Thymus (tissue), 11 donors: ENCODE measurements at regions not wholly inside any gene's neighbourhood (a gene's known extent, or its start where the extent isn't known, plus 50 kb on each side); places are given as distances from the start of the nearest gene placed in this dataset.

Source experiments
- DNase-seq, 9 donors: peaks; one replicate each; pipeline ENCODE4 v3.0.0-alpha.2; 2013; ENCODE audit warnings: low spot score in 9 of 9, low read depth in 6 of 9, missing footprints in 1 of 9
- H3K27ac ChIP-seq, 2 donors: one replicate each; pipeline ENCODE4 v1.5.1; 2013; ENCODE audit warnings: control low read depth in 1 of 2, low read depth in 1 of 2, low read length in 1 of 2, mild to moderate bottlenecking in 1 of 2, moderate library complexity in 1 of 2
- H3K27me3 ChIP-seq, 2 donors: one replicate each; pipeline ENCODE4 v1.5.1; 2013; ENCODE audit warnings: low read length in 1 of 2; ENCODE audit not compliant: control insufficient read depth in 2 of 2, insufficient read depth in 1 of 2
- H3K36me3 ChIP-seq, 2 donors: one replicate each; pipeline ENCODE4 v1.5.1; 2013; ENCODE audit warnings: low read length in 1 of 2, mild to moderate bottlenecking in 1 of 2, moderate library complexity in 1 of 2; ENCODE audit not compliant: control insufficient read depth in 2 of 2, insufficient read depth in 2 of 2
- H3K4me1 ChIP-seq, 2 donors: one replicate each; pipeline ENCODE4 v1.5.1; 2013; ENCODE audit warnings: low read length in 2 of 2; ENCODE audit not compliant: control insufficient read depth in 2 of 2, insufficient read depth in 2 of 2
- H3K4me3 ChIP-seq, 2 donors: one replicate each; pipeline ENCODE4 v1.5.1; 2013; ENCODE audit warnings: low read length in 2 of 2, control low read depth in 1 of 2, mild to moderate bottlenecking in 1 of 2
- H3K9me3 ChIP-seq, 2 donors: one replicate each; pipeline ENCODE4 v1.5.1; 2013; ENCODE audit warnings: low read length in 1 of 2, mild to moderate bottlenecking in 1 of 2; ENCODE audit not compliant: control insufficient read depth in 2 of 2, insufficient read depth in 1 of 2
- WGBS: extraction: QIAGEN DNeasy Blood & Tissue Kit; methylation state at CpG from one replicate; pipeline ENCODE4 v1.1.7; 2013; 5-methylcytosine and 5-hydroxymethylcytosine counted together
- donor health status: healthy.

DNA sequence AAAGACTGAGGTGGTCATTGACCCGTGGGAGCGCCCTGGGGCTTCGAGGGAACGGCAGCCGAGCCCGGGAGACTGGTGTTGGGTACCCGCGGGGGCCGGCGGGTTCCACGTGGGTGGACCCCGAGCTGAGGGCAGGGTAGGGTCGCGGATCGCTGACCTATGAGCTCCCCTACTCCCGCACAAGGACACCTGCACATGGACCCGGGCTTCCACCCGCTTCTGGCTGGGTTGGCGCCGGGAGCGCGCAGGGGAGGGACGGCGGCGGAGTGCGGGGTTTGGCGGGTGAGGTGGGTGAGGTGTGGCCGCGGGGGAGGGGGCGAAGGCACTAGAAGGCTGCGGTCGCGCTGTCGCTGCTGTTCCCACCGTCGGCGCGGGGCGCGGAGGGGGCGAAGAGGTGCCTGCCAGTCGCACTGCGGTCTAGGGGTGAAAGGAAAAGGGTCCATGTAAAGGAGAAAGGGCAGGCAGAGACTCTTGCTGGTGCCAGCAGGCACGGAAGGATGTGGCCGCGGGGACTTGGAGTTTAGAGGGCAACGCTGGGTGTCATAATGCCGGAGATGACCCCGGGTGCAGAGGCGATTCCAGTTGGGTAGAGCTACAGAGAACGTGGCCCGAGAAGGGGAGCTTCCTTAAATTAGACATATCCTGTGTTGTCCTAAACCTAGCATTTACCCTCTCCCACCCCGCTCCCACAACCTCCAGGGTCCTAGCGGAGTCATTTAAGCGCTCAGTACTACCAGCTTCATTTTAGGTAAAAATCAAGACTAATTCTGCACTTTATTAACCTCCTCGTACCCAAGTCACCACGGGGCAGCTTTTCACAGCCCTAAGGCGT is 245.9 kb upstream of the TOPAZ1 start:
- Histone ChIP-seq H3K4me3 (peak overlapping the region in 1 of 2 donors; percentile 52), H3K27me3 (peaks cover 77 to 90% of the 10 kb centered on the region in 2 donors)
- peak in 1 of 9 donors; percentile 21 for DNase-seq

DNA sequence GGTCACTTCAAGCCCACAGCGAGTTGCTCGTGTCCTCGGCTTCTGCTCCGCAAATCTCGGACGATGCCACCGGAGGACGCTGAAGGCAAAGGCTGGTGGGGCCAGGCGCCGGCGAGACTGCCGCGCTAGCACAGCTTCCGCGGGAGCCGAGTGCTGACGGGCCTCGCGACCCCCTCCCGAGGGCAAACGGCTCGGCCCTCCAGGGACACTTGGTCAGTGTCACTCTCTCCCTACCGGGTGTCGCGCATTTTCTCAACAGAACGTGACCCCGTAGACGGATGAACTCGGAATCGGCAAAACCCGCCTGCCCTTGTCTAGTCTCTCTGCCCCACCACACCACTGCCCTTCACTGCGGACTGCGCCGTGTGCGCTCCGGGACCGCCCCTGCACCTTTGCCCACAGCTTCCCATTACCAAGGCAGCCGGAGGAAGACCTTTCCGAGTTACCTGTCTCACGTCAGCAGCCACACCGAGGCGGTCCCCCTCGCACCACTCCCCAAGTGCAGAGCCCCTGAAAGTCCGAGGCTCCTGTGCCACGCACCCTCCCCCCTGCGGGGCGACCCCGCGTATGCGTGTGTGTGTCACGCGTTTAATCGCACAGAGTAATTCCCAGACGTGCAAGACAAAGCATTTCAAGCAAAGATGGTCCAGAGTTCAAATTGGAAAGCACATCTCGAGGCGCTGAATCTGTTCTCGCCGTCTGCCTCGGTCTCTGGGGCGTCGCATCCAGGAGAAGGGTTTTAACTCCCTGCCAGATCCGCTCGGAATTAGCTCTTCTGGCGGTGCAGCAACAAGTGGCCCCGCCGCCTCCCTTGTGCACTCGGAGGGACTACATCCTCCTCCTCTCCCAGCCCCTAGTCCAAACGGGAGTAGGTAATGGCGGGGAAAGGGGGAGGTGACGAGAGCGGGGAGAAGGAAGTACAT is 245.0 kb upstream of the TOPAZ1 start:
- Histone ChIP-seq H3K4me1 (peaks cover 20 to 36% of the 10 kb centered on the region in 2 donors), H3K36me3 (no peaks in the 10 kb centered on the region), H3K9me3 (peaks cover 4 to 23% of the 10 kb centered on the region in 2 donors), H3K27ac (no peak overlapping the region), H3K27me3 (peaks cover 81 to 95% of the 10 kb centered on the region in 2 donors), H3K4me3 (peak overlapping the region in 1 of 2 donors; percentile 52)
- peak in 1 of 9 donors; percentile 26 for DNase-seq
- WGBS, result 1% methylated on average over 71 of the region's 71 CpGs

More for the DNA sequence above, 245.9 kb upstream of the TOPAZ1 start:
- no peaks in the 10 kb centered on the region for H3K36me3 ChIP-seq
- 2% methylated on average over 58 of the region's 58 CpGs for WGBS
- H3K4me1 ChIP-seq, result peaks cover 20 to 36% of the 10 kb centered on the region in 2 donors
- no peak overlapping the region for H3K27ac ChIP-seq
- peaks cover 4 to 26% of the 10 kb centered on the region in 2 donors for H3K9me3 ChIP-seq

DNA sequence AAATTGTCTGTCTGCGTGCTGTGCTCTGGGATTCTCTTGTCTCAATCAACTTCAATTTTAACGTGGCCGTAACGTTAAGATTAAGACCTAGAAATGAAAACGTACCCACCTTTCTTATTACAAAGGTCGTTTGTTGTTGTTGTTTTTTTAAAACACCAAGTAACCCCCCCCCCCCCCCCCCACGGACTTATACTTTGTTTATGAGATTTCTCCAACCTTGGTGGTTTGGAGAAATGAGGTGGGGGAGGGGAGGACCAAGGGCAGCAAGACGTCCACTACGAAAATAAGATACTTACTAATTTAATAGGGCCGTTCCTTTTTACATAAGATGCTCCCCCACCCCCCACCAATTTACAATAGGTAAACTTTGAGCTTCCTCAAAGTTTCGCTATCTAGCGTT is 244.4 kb upstream of the TOPAZ1 start:
- no peak overlapping the region for H3K27ac ChIP-seq
- peaks cover 20 to 36% of the 10 kb centered on the region in 2 donors for H3K4me1 ChIP-seq
- no peaks in the 10 kb centered on the region for H3K36me3 ChIP-seq
- H3K4me3 ChIP-seq, result no peak overlapping the region
- peaks cover 4 to 23% of the 10 kb centered on the region in 2 donors for H3K9me3 ChIP-seq
- DNase-seq, result no peak
- WGBS, result 3% methylated on average over 12 of the region's 12 CpGs
- H3K27me3 ChIP-seq, result peaks cover 82 to 97% of the 10 kb centered on the region in 2 donors

DNA sequence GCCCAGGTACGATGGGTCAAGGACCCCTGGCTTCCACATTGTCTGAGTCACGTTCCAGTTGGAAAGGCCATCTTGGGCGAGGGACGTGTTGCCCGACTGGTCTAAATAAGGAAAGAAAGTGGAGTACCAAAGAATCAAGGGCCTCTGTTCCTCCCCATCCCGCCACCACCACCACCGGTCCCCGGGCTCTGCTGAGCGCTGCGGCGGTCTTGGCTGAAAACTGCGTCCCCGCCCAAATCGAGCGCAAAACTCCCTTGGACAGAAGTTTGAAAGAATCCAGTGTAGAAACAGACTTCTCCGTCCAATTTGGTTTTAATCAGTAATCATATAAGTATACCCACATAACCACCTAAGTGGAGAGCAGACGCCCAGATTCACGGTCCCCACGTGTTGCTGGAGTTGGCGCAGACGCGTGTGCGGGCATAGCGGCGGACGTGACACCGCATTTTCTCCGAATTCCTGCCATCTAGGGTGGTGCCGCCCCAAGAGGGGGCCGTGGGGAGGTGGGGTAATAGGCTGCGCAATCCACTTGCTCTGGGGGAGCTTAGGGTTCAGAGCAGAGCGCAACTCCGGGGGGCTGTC is 243.8 kb upstream of the TOPAZ1 start:
- peak in 1 of 9 donors; percentile 18 for DNase-seq
- Histone ChIP-seq H3K27me3 (peaks cover 86 to 99% of the 10 kb centered on the region in 2 donors), H3K27ac (no peak overlapping the region), H3K9me3 (peaks cover 4 to 23% of the 10 kb centered on the region in 2 donors), H3K4me3 (no peak overlapping the region), H3K4me1 (peaks cover 20 to 36% of the 10 kb centered on the region in 2 donors), H3K36me3 (no peaks in the 10 kb centered on the region)
- WGBS, result 2% methylated on average over 33 of the region's 33 CpGs

DNA sequence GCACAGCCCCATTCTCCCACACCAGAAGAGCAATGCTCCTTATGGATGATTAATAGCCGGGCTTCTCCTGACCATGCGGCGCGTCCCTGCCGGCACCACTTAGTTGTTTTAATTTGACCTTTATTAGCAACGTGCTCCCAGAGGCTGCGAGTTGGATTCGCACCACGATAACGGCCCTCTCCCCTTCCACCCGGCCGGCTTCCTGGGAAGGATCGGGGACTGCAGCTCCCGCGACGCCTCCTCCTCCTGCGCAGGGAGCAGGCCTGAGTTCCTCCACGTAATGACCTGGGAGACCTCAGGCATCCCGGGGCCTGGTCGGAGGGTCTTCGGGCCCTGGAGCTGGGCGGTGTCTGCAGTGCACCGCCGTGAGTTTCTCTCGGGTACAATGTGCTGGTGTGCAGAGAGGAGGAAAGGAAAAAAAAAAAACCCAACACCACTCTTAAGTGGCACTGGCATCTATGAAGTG is 243.3 kb upstream of the TOPAZ1 start:
- no peaks in the 10 kb centered on the region for H3K36me3 ChIP-seq
- H3K9me3 ChIP-seq, result peaks cover 4 to 23% of the 10 kb centered on the region in 2 donors
- peak in 1 of 9 donors; percentile 15 for DNase-seq
- H3K4me1 ChIP-seq, result peaks cover 20 to 36% of the 10 kb centered on the region in 2 donors
- under 1% methylated on average over 25 of the region's 25 CpGs for WGBS
- no peak overlapping the region for H3K27ac ChIP-seq
- peak overlapping the region in 1 of 2 donors; percentile 45 for H3K4me3 ChIP-seq
- peaks cover 84 to 98% of the 10 kb centered on the region in 2 donors for H3K27me3 ChIP-seq

DNA sequence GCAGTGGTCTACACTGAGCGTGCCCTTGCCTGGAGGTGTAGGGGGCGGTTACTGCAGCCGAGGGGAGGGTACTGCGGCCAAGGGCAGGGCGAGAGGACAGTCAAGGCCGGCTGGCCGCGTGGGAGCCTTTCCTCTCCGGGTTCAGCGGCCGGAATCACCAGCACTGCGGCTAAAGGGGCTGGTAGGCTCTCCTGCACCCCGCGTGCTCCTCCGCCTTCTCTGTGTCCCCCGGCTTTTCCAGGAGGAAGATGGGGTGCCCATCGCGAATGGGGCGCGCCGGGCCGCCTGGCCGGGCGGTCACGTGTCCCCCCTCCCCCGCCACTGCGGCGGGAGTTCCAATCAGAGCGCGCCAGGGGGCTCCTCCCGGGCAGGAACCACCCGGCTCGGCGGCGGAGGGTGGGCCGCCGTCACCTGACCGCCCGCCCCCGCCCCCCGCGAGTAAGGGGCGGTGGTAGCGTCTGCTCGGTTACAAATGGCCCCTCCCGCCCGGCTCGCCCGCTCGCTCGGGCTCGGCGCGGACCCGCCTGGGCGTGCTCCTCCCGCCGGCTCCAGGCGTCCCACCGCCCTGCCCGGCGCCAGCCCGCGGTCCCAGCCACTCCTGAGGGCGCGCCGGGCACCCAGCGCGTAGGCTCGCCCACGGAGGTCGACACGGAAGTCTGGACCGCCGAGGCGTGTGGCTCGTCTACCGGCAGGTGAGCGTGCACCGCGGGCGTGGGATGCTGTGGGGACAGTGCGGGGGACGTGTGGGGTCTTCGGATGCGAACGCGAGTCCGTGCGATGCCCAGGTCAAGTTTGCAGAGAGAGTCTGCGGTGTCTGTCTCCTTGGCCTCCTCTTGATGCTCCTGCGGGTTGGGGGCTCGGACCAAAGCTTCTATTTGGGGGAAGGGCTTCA is 242.6 kb upstream of the TOPAZ1 start:
- no peak overlapping the region for H3K27ac ChIP-seq
- H3K4me1 ChIP-seq, result peaks cover 20 to 36% of the 10 kb centered on the region in 2 donors

DNA sequence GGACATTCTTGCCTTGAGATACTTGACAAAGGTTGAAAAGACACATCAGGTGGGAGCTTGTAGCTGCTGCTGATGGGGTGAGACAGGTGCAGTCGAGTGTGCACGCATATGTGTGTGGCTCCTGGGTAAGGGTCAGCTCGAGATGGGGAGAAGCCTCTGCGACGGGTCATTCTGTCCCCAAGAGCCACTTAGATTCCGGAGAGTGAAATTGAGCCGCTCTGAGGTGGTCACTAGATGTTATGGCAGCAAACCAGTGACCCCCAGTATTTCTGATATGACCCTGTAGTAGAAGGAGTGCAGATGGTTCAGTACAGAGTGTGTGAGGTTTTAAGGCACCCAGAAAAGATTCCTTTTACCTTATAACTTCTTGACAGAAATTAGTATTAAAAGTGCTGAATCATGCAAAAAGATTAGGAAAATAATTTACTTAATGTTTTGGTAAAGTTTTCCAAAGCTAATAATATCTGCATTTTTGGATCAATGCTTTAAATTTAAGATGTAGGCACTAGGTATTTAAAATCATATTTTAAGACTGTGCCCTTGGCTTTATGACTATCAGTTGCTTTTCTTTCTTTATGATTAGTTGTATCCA is 241.9 kb upstream of the TOPAZ1 start:
- peaks cover 4 to 19% of the 10 kb centered on the region in 2 donors for H3K9me3 ChIP-seq
- peak overlapping the region in 1 of 2 donors; percentile 45 for H3K4me3 ChIP-seq
- peaks cover 74 to 88% of the 10 kb centered on the region in 2 donors for H3K27me3 ChIP-seq
- WGBS, result 81% methylated on average over 7 of the region's 7 CpGs
- H3K27ac ChIP-seq, result no peak overlapping the region
- no peak for DNase-seq
- no peaks in the 10 kb centered on the region for H3K36me3 ChIP-seq
- H3K4me1 ChIP-seq, result peaks cover 19 to 33% of the 10 kb centered on the region in 2 donors

More for the DNA sequence above, 242.6 kb upstream of the TOPAZ1 start:
- WGBS, result 3% methylated on average over 93 of the region's 93 CpGs
- peaks cover 80 to 94% of the 10 kb centered on the region in 2 donors for H3K27me3 ChIP-seq
- no peaks in the 10 kb centered on the region for H3K36me3 ChIP-seq
- peak overlapping the region; percentile 22 to 45 for H3K4me3 ChIP-seq
- peak in 1 of 9 donors; percentile 34 for DNase-seq
- H3K9me3 ChIP-seq, result peaks cover 4 to 23% of the 10 kb centered on the region in 2 donors
